GM21786 (cell line): ENCODE measurements at regions not wholly inside any gene's neighbourhood (a gene's known extent, or its start where the extent isn't known, plus 50 kb on each side); places are given as distances from the start of the nearest gene placed in this dataset.
"Not testable (repeated sequence)": the region's sequence is repeated elsewhere in the genome, so short reads cannot be mapped to it uniquely, and the experiment has no call there.

Experiments
- ATAC-seq: cut with Tn5 transposase; IDR thresholded peaks from one replicate; pipeline ENCODE4 v1.9.1; 2021; ENCODE audit not compliant: unreplicated experiment

DNA sequence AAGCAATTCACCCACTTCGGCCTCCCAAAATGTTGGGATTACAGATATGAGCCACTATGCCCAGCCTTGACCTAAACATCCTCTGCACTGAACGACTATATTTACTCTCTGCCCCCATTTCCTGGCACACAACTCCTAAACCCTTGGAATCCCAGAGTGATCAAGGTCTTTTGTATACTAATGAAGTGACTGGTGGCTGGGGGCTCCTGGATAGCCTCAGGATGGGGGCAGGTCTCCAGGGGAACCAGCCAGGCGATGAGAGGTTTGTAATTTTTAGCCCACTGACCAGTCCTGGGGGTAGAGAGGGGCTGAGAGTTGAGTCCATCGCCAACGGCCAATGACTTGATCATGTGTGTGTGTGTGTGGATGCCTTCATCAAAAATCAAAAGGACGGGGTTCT is 71.1 kb downstream of the FAM50B start:
- ATAC-seq, result no peak

- no peak for ATAC-seq
Observed at GRCh38 chr6:3921663-3922062, 72.5 kb downstream of the FAM50B start.

- not testable (repeated sequence) for ATAC-seq
Observed at GRCh38 chr6:3922619-3923018, 73.4 kb downstream of the FAM50B start.

DNA sequence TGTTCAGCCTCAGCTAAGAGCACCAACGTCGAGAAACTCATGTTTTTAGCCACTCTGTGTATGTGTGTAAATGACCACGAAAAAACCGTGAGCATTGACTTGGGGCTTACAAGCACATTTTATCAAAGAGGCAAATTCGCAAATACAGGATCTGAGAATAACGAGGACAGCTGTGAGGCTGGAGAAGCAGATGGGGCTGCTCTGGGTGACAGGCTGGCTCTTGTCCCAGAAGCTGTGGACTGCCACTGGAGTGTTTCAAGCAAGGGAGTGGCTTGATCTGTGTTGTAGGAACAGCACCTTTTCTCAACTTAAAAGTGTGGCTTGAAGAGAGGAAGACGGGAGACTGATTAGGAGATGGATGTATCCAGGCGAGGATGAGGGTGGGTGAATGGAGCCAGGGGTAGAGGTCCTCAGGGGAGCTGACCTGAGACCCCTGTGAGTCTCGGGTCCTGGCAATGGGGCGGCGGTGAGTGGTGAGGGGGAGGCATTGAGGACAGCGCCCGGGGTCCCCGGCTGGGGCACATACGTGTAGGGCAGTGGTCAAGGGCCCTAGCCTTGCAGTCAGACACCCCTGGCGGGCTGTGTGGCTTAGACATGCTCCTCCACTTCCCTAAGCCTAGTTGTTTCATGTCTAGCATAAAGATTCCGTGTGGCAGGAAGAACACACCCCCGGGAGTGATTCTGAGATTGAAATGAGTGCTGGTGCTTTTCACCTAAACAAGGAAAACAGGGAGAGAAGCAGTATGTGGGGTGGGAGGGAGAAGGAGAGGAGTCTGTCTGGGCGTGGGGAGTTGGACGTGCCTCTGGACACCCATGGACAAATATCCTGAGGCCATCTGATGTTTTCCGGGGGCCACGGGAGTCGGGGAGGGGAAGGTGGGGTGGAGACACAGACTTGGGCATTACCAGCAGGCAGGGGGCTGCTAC is 76.3 kb downstream of the FAM50B start:
- not testable (repeated sequence) for ATAC-seq

DNA sequence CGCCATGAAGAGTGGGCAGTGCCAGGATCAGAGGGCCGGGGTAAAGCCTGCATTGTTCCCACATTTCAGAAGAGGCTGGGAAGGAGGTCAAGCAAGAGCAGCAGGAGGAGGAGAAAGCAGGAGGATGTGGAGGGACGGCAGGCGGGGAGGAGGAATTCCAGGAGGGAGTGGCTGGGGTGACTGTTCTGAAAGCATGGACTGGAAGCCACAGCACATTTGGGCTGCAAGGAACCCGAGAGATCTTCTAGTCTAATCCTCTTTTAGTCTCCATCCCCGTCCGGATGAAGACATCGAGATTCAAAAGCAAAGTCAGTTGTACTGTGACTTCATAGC is 76.9 kb downstream of the FAM50B start:
- no peak for ATAC-seq

DNA sequence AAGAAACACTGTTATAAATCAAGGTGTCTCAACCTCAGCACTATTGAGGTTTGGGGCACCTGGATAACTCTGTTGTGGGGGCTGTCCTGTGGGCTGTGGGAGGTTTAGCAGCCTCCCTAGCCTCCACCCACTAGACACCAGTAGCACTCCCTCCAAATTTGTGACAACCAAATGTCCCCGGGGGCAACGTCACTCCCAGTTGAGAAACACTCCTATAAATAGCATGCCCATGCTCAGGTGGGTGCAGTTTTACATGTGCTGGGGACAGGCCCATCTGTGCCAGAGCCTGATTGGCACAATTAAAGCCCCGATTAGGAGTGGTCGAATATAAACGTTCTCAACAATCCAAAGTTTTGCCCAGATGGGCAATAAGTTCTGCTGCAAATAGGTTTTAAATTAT is 78.9 kb downstream of the FAM50B start:
- ATAC-seq, result no peak

- no peak for ATAC-seq
Observed at GRCh38 chr6:3929281-3929798, 80.2 kb downstream of the FAM50B start.

GRCh38 chr6:3937438-3937837 is 88.3 kb downstream of the FAM50B start:
- ATAC-seq, result no peak

- no peak for ATAC-seq
Observed at GRCh38 chr6:3938715-3939367, 89.7 kb downstream of the FAM50B start.

DNA sequence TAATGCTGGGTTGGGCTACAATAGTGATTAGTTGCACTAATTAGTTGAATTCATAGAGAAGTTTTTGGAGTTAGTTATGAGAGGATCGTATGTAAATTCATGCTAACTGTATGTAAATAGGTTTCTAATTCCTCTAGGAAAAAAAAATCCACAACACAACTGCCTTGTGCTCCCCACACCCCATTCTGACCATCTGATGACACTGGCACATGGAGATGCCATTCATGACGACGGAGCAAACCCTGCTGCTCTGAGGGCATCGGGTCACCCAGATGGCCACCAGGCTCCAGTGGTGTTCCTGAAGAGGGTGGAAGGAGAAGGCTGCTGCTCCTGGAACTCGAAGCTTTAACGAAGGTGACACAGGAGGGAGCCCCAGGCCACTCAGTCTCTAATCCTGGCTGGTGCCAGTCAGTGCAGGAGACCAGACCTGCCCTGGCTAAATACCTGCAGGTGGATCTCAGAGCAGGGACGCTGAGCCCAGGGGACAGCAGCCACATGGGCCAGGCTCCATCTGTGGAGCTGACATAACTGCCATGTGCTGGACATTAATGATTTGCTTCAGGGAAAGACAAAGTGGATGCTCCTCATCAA is 90.3 kb downstream of the FAM50B start:
- ATAC-seq, result no peak

DNA sequence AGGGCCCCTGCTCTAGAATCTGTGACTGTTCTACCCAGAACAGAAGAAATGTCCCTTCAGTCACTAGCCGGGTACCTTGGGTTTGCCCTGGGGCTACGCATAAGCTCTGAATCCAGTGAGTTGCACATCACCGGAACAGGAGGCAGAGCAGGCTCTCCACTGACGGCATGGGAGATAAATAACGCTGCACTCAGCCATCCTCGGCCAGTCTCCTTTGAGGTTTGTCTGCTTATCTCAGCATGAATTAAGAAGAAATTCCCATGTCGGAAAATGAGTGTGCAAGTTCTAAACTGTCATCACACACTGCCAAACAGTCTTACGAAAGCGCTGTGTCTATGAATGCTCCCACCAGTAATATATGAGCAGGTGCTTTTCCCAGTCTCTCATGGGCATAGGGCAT is 90.8 kb downstream of the FAM50B start:
- ATAC-seq, result no peak

DNA sequence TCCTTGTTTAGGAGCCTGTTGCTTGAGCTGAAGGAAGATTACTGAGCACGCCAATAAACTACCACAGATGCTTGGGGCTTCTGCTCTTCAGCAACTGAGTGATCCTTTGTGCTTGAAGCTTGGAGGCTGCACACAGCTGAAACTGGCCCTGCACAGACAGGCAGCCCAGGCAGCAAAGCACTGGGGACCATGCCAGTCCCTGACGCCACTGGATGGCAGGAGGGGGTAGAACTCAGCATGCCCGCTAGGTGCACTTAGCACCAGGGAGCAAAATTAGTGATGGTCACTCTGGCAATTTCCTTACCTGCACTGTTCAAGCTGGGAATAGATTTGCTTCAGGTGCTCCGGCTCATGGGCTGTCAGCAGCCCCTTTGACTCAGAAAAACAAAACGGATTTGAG is 91.5 kb downstream of the FAM50B start:
- no peak for ATAC-seq

- no peak for ATAC-seq
Observed at GRCh38 chr6:3943331-3943765, 94.2 kb downstream of the FAM50B start.

- ATAC-seq, result no peak
Observed at GRCh38 chr6:3944246-3944645, 95.1 kb downstream of the FAM50B start.

DNA sequence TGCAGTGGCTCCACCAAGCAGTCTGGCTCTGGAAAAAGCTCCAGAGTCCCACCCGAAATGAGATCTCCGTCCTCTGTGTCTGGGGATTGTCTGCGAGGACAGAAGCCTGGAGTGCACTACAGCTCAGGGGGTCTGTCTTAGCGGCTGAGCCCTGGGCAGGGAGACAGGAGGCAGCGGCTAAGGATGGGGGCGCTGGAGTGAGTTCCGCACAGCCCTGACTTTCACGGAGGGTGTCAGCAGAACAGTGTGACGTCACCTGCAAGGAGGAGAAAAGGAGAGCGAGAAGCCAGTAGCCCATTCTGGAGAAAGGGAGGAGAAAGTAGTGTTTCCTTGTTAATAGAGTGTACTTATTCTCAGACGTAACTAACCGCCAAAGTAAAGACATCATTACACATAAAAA is 97.6 kb downstream of the FAM50B start:
- ATAC-seq, result no peak

GRCh38 chr6:3948866-3949265 is 99.7 kb downstream of the FAM50B start:
- ATAC-seq, result no peak

DNA sequence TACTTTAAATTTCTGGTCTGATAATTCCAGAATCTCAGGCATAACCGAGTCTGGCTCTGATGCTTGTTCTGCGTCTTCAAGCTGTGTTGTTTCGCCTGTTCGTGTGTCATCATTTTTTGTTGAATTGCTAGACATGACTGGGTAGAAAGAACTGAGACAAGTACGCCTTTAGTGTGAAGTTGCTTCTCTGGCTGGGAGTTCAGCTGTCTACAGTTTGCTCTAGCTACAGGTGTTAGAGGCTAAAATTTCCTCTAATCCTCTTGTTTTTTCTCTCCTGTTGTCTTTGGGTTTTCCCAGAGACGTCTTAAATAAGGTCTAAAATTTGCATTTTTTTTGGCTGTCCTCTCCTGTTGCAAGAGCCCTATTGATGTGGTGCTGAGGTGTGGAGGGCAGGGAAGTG is 100.3 kb downstream of the FAM50B start:
- ATAC-seq, result no peak

DNA sequence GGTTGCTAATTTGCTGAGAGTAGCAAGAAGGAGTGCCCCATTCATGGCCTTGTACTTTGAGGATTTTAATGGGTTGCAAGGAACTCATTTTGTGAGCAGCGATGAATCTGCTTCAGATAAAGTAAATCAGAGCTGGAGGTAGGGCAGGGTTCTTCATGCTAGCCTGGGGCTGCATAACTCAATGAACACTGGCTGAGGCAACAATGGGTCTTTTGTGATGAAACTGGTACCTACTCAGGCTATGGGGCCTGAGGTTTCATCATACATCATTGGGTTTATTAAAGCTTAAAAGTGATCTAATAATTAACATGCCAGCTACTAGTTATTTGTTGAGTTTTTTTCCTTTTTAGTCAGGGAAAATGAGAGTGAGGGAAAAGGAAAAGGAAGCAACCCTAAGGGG is 106.9 kb downstream of the FAM50B start:
- ATAC-seq, result no peak

DNA sequence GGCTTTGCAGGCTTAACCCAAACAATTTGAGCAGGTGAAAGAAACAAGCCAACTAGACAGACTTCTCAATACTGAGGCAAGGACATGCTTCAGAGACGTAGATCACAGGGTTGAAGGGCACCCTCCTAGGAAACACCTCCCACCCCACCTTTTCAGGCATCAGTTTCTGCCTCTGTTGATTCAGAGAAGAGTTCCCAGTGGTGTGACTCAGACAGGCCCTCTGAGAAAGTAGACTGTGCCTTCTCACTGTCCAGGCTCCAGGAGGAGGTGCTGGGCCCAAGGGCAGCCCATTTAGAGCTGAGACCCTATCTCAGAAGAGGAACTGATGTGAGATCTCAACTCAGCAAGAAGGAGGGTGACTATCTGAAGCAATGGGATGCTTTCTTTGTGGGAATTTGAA is 108.1 kb downstream of the FAM50B start:
- ATAC-seq, result no peak

DNA sequence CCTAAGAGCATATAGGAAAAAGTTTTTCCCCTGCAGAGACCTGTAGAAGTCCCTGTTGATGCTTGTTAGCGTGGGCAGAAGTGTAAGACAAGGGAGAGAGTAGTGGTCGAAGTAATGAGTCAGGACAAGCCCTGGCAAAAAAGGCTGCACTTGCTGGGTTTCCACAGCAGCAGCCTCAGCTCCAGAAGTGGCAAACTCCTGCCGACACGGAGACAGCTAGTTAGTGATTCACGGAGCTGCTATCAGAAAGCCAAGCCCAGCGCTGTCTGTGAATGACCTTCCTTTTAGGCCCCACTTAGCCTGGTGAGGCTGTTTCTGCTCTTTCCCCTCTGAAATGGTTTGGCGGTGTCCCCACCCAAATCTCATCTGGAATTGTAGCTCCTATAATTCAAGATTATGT is 109.1 kb downstream of the FAM50B start:
- ATAC-seq, result no peak

- ATAC-seq, result no peak
Observed at GRCh38 chr6:3959385-3959784, 110.2 kb downstream of the FAM50B start.
